Lower leg skin (tissue), 4 donors: ENCODE measurements at regions not wholly inside any gene's neighbourhood (a gene's known extent, or its start where the extent isn't known, plus 50 kb on each side); places are given as distances from the start of the nearest gene placed in this dataset.

Experiments
- DNase-seq, 2 donors: peaks; one replicate each; pipeline ENCODE4 v3.0.0-alpha.2; 2019; ENCODE audit warnings: low spot score in 2 of 2
- H3K4me3 ChIP-seq: fragments of 200-600 bp; sonication (generic); 2 replicates; pipeline ENCODE4 v1.5.1; 2017; ENCODE audit warnings: mild to moderate bottlenecking, low read depth; ENCODE audit not compliant: poor library complexity, severe bottlenecking
- POLR2A ChIP-seq, 2 donors: fragments of 450-650 bp; IDR thresholded peaks; one replicate each; pipeline ENCODE4 v1.6.1; 2016 to 2017; ENCODE audit warnings: antibody characterized with exemption in 2 of 2, mild to moderate bottlenecking in 1 of 2, moderate library complexity in 1 of 2
- WGBS, 2 donors: methylation state at CpG; one replicate each; pipeline ENCODE4 v1.1.5; 2018; 5-methylcytosine and 5-hydroxymethylcytosine counted together
- intact Hi-C: fragments of 100-400 bp; cut with DNase I; formaldehyde crosslinking; loops from one replicate; pipeline ENCODE4 v1.15.0; 2023; ENCODE audit warnings: low total_unique reads
- TF ChIP-seq, protein P1 (sequence below), 3 donors: fragments of 450-650 bp; IDR thresholded peaks; one replicate each; pipeline ENCODE4 v1.5.1; 2016; ENCODE audit warnings: antibody characterized with exemption in 3 of 3, mild to moderate bottlenecking in 3 of 3, moderate library complexity in 2 of 3

DNA sequence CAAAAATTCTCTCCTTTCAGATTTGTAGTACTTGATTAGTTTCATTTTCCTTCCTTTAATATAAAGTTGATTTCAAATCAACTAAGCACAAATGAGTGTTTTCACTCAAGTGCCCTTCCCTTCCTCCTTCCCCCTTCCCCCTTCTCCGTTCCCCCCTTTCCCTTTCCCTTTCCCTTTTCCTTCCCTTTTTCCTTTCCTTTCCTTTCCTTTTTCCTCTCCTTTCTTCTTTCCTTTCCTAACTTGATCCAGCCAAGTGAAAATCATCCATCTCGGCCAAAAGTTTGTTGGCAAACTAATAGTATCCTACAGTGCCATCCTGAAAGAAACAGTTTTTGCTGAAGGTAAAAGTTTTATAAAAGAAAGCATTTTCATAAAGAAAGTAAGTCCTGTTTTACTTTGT is 85.3 kb upstream of the CD180 start:
- no peak for TF ChIP-seq POLR2A (IDR thresholded peaks at IDR 0.05)
- TF ChIP-seq, protein P1, sequence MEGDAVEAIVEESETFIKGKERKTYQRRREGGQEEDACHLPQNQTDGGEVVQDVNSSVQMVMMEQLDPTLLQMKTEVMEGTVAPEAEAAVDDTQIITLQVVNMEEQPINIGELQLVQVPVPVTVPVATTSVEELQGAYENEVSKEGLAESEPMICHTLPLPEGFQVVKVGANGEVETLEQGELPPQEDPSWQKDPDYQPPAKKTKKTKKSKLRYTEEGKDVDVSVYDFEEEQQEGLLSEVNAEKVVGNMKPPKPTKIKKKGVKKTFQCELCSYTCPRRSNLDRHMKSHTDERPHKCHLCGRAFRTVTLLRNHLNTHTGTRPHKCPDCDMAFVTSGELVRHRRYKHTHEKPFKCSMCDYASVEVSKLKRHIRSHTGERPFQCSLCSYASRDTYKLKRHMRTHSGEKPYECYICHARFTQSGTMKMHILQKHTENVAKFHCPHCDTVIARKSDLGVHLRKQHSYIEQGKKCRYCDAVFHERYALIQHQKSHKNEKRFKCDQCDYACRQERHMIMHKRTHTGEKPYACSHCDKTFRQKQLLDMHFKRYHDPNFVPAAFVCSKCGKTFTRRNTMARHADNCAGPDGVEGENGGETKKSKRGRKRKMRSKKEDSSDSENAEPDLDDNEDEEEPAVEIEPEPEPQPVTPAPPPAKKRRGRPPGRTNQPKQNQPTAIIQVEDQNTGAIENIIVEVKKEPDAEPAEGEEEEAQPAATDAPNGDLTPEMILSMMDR (IDR thresholded peaks at IDR 0.05), result no peak
- no peak for DNase-seq
- 63 to 77% methylated on average over 2 of the region's 2 CpGs for WGBS, 2 donors
- no peak overlapping the region for H3K4me3 ChIP-seq
- intact Hi-C loops, result no loop called here

DNA sequence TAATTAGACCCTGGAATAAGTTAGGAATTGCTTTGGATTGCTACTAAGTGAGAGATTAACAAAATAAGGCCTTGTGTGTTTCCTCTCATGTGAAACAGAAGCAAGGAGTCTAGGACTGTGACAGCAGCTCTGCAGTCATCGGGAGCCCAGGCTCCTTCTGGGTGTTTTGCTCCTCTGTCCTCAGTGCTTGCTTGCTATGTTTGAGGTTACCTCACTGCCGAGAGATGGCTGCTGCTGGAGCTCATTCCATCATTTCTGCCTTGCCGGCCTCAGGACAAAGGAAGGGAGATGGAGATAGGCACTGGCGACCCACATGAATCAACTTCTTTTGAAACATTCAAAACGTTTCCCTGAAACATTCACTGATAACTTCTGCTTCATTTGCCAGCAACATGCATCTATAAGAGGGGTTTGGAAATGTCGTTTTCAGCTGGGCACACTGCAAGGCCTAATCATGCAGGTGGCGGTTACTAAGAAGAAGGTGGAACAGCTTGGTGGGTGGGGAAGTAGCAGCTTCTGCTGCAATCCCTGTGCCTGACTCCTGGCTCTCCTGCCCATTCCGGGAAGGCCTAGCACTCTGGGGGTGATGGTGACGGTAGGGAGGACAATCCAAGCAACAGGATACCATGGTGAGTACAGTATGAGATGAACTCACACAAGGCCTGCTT is 77.2 kb upstream of the CD180 start:
- intact Hi-C loops, result no loop called here
- WGBS, 2 donors, result 94 to 96% methylated on average over 9 of the region's 9 CpGs
- no peak overlapping the region for H3K4me3 ChIP-seq
- TF ChIP-seq, protein P1 (IDR thresholded peaks at IDR 0.05), result no peak
- no peak for TF ChIP-seq POLR2A (IDR thresholded peaks at IDR 0.05)
- no peak for DNase-seq

DNA sequence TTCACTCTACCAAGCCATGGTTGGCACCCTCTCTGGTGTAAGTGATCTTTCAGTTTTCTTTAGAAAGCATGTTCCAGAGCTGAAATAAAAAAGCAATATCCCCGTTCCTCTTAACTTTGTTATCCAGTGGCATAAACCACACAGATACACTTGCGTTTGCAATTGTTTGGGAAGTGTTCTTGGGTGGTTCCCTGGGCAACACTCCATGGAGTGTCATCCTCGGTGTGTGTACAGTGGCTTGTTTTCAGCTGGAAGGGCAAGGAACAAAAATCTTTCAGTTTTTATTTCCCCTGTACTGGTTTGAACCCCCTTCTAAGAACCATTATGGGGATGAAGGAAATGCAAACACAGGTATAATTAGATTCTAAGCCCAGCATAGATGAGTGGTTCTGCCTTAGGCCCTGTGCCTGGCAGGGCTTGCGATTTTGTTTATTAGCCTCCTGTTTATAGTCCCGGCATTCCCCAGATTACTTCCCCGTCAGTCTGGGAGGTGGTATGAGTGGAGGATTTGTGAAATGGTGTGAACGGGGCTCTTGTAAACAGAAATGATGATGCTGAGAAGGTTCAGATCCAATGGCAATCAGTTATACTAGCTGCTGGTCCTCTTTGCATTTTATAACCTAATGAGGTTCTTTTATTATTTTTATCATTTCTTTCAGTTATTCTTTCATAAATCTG is 76.0 kb upstream of the CD180 start:
- 31 to 41% methylated on average over 7 of the region's 7 CpGs for WGBS, 2 donors
- peak; percentile 66 to 89 for DNase-seq
- intact Hi-C loops, result no loop called here
- TF ChIP-seq, protein P1 (IDR thresholded peaks at IDR 0.05), result no peak
- TF ChIP-seq POLR2A (IDR thresholded peaks at IDR 0.05), result no peak
- no peak overlapping the region for H3K4me3 ChIP-seq

DNA sequence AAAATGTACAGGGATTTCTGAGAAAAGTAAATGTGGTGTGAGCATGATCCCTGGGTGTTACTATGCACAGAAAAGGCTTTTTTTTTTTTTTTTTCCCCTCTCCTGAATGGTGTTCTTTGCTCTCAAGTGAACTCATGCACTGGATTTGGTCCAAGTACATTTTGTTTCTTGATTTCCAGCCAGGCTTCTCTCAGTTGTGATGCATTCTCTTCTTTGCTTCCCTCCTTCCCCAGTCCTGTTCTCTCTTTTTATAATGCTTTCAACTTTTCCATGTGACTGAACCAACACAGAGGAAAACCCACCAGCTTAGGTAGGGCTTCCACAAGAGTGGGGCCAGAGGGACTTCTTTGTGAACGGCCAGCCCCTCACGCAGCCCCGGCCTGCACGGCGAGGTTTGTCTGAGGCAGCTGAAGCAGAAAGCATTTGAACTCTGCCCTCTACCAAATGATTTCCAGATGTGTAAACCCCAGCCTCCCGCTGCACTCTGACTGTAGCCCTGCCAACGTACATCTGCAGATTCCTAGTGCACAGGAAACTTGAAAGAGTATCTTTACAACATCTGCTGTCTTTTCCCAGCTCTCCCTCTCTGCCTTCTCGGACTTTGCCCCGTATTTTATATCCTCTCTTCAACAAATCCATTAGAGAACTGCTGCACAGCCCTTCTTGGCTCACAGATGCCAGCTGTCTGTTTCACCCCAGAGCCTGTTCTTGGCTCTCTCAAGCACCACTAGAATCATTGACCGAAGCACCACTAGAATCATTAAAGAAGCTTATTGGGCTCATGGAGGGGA is 71.8 kb upstream of the CD180 start:
- TF ChIP-seq, protein P1 (IDR thresholded peaks at IDR 0.05), result no peak
- TF ChIP-seq POLR2A (IDR thresholded peaks at IDR 0.05), result no peak
- intact Hi-C loops, result no loop called here
- no peak overlapping the region for H3K4me3 ChIP-seq
- peak; percentile 93 for DNase-seq
- WGBS, 2 donors, result 14 to 17% methylated on average over 10 of the region's 10 CpGs

DNA sequence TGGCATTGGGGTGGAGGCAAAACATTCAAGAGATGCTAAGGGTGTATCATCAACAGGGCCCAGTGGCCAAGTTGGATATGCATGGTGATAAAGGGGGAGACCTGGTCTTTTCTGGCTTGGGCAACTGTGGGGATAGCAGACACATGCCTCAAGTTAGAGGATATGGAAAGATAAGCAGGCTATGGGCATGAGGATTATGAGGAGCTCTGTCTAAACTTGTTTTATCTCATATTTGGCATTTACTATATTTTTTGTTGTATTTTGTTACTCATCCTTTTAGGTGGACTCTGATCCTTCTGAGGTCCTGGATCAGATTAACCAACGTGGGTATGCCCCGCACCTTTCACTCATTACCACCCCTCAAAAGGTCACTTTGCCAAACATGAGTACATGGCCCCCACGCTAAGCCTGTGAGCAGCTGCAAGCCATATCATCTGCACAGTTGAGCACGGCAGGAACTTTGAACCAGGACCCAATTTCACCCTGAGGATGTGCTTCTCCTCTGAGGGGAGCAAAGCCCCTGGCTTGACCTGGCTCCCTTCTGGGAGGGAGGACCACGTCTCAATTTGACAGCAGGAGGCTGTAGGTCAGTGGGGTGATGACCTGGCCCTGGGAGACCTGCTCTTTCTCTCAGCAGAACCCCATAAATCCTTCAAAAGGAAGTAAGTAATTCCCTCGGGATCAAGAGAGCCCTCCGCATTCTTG is 71.1 kb upstream of the CD180 start:
- TF ChIP-seq POLR2A (IDR thresholded peaks at IDR 0.05), result no peak
- TF ChIP-seq, protein P1 (IDR thresholded peaks at IDR 0.05), result no peak
- intact Hi-C loops, result no loop called here
- WGBS, 2 donors, result 22 to 40% methylated on average over 7 of the region's 7 CpGs
- no peak for DNase-seq
- H3K4me3 ChIP-seq, result no peak overlapping the region
